ENCODE measurements at regions not wholly inside any gene's neighbourhood (a gene's known extent, or its start where the extent isn't known, plus 50 kb on each side); places are given as distances from the start of the nearest gene placed in this dataset.

- DNase-seq (ENCODE audit: low read depth): no peak
Observed at GRCh38 chr6:146865756-146866379, 267.1 kb downstream of the ADGB start.

DNA sequence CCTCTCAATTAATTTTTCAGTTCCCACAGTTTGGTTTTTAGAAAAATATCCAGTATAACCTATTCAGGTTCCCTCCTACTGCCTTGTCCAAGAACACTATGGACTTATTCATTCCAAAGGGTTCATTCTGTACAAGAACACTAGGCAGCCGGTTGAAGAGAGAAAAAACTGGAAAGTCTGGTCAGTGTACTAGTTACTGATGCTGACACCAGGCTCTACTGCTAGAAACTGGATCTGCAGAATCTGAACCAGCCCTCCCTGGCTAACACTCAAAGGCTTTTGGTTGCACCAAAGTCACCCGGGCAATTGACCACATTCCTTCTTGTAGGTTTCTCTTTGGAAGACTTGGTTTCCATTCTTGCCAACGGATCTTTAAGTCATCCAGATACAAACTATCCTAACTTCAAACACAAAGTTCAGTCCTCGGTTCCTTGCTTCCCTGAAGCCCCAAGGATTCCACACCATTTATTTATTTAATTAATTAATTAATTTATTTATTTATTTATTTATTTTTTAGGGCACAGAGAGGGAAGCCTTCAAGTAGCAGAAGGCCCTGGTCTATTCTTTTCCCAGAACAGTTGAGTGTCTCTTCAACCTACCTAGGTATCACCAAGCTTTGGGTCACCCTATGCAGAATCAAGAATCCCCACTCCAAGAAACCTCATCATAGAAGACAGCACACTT lies 268.1 kb downstream of the ADGB start:
- no peak for DNase-seq (ENCODE audit: low read depth)

- DNase-seq (ENCODE audit: low read depth): no peak
Observed at GRCh38 chr6:146868671-146869209, 270.0 kb downstream of the ADGB start.

DNA sequence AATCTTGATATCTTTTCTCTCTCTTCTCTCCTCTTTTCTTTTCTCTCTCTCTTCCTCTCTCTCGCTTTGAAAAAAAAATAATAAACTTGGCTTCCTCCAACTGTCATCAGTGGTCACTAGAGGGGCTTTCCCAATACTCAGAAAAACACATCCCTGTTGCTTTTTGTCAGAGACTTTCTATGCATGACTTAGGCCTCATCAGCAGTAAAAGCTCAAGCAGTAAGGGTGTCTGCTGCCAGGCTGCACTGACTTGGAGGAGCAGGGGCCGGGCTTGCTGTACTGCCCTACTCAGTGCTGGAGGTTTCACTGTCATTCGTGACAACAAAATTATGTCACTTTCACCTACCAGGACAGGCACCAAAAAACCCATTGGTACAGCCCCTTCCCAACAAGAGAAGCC lies 272.0 kb downstream of the ADGB start:
- no peak for DNase-seq (ENCODE audit: low read depth)

DNA sequence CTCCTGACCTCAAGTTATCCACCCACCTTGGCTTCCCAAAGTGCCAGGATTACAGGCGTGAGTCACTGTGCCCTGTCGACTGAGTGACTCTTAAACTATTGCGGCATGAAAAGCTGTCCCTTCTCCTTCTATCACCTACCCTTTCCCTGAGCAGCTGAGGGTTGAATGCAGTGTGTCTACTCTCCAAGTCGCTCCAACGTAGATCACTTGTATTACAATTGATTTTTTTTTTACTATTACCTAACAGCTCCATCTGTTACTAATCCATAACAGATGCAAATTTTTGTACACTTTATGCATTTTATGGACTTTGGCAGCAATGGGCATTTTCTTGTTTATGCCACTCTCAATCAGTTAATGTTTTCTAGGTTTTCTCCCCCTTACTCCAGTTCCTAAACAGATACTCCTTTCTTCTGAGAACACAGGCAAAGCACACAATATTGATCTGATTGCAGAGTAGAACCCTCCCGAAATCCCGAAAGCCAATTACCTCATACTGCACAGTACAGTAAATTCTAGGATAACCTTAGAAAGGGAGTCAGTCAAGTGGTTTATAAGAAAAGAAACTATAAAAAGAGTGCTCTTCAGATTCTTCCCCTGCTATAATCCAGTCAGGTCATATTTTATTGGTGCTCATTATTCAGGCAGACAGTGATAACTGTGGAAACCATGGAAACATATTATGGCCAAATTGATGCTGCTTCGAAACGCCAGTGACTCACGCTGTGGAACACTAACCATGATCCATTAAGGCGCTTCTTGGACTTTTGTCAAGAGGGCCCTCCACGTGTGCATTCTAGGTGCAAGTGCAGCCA lies 273.0 kb downstream of the ADGB start:
- no peak for DNase-seq (ENCODE audit: low read depth)

DNA sequence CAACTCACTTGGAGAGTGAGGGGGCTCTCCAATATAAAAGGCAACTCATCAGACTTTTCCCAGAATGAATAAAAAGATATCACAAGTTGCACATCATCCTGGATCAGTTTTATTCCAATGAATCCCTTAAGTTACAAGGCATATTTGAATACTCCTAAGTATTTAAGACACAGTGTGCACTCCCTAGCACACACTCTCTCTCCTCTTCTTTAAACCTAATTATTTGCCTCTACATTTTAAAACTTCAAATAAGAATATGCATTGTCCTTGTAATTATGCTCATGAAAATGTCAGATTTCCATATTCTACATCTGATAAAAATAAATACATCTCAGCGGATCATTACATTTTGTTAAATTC lies 273.6 kb downstream of the ADGB start:
- DNase-seq (ENCODE audit: low read depth): no peak

DNA sequence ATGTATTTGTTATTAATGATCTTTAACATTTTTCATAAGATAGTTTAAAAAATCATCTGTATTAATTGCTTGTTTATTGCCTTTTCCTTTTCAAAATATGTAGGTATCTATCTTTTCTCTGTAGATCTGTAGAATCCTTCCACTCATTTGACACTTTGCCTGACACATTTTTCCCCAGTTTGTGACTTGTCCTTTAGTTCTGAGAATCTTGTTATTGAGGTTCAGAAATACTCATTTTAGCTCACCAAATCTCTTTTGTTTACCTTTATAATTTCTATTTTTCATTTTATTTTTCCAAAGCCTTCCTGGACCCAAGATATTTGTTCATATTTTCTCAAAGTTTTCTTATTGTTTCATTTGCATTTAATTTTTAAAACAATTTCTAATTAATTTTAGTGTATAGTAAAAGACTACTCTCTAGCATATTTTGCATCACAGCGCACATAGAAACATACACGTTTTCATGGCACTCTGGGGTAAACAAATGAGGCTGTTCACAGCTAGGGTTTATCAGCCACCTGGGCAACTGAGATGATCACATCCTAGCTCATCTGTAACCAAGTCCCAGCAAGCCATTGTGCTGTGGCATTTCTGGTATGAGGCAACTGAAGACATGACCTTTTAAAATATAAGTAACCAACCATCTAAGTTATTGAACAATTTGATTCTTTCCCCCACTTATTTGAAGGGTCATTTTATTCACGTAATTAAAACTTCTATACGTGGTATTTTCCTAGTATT lies 275.7 kb downstream of the ADGB start:
- DNase-seq (ENCODE audit: low read depth): no peak

DNA sequence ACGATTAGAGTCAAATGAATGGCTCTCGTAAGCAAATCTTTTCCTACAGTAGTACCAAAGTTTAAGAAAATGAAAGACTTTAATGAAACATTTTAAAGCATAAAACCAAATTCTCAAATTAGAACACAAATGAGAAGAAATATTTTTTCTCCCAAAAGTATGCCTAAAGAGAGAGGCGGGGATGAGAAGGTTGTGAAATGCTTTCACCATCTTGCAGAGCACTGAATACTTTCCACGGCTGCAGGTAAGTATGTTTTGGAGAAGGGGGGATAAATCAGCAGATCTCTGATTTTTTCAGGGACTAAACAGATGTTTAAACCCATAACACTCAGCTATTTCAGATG lies 277.1 kb downstream of the ADGB start:
- DNase-seq (ENCODE audit: low read depth): no peak

DNA sequence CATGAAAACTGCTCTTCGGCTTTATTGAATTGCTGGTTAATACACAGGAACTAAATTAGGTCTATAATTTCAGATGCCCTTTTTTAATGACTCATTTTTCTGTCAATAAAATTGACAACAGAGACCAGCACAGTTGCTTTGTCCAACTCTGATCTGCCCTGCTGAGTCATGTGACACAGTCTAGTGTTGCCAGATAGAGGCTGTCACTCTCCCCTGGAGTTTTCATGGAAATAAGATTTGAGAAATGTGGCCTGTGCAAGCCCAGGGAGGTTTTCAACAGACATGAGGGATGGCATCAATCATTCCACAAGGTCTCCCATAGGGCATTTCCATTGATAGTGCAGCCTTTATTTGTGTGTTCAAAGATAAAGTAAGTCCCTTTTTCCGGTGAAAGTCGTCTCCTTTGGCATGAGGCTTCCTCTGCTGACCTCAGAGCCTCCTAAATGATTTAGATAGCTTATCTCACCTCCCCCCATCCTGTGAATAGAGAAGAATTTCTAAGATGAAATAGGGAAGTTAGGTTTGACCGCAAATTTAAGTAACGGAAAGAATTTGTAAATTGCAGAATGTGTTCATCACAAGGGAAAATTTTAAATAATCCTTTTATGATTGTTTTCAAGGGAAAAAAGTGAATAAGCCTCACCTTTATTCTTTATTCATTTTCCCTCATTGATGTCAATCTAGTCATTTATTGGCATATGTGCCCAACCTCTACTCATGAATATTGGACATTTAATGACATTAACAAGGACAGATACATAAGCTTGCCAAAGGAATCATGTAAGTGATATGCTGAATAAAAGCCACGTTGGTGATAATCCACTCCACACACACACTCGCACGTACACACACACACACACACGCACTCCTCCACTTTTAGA lies 277.7 kb downstream of the ADGB start:
- DNase-seq (ENCODE audit: low read depth): no peak

GRCh38 chr6:146878168-146878951 lies 279.6 kb downstream of the ADGB start:
- peak; percentile 31 for DNase-seq (ENCODE audit: low read depth)

DNA sequence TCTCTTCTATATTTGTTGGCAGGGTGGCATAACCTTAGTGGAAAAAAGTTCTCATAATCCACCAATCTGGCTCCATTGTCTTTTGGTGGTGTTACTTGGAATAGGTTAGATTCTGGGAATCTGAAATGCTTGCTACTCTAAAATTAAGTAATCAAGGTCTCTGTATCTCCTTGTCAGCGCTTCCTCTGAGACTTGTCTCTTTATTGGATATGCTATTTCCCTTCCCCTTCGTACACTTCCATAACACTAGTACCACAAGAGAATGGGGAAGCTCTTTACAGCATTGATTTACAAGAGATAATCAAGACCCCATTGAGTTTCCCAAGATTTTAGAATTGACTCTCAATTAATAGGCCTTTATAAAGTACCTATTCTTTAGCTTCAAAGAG lies 280.2 kb downstream of the ADGB start:
- no peak for DNase-seq (ENCODE audit: low read depth)

DNA sequence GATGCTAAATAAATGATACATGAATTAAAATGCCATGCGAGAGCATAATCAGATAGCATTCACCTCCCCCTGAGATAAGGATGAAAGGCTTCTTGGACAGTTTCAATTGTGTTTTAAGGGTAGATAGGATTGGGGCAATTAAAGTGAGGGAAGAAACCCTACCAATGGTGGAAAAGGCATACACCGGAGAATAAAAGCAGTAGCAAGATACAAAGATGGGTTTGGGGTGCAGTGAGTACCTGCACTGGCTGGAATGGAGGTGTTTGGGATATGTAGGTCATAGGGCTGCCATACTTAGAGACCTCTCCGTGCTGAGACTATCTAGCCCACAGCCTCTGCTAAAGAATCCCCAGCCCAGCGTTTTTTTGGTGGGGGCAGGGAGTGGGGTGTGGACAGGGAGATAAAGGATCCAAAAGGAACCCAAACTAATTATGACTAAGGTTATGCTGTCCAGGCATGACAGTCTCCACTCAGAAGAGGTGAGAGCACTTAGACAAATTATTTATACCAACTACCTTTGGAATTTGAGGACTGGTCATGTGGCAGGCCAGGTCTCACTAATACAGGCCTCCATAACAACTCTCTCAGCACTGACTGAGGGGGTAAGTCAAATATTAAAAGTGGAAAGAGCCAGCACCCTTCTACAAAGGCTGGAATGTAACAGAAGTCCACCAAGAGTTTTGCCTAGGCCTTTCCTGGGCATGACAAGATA lies 280.8 kb downstream of the ADGB start:
- DNase-seq (ENCODE audit: low read depth): no peak

- no peak for DNase-seq (ENCODE audit: low read depth)
Observed at GRCh38 chr6:146881228-146882181, 282.7 kb downstream of the ADGB start.

- no peak for DNase-seq (ENCODE audit: low read depth)
Observed at GRCh38 chr6:146883640-146884531, 285.1 kb downstream of the ADGB start.

DNA sequence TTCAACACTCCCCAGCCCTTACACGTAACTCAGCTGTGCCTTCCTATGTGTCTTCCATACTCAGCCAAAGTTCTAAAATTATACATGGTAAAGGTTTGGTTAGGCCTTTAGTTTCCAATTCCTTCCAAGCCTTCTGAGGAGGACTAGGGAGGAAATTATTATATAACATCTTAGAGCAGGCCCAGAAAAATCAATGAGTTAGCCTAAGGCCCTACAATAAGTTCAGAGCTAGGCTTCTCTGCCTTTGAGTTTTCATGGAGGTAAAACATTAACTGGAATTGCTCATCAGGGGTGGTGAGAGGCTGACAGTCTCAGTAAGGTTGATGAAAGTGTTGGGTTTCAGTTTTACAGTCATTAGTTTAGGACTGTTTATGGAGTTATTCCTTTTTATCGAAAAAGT lies 286.0 kb downstream of the ADGB start:
- DNase-seq (ENCODE audit: low read depth): no peak

DNA sequence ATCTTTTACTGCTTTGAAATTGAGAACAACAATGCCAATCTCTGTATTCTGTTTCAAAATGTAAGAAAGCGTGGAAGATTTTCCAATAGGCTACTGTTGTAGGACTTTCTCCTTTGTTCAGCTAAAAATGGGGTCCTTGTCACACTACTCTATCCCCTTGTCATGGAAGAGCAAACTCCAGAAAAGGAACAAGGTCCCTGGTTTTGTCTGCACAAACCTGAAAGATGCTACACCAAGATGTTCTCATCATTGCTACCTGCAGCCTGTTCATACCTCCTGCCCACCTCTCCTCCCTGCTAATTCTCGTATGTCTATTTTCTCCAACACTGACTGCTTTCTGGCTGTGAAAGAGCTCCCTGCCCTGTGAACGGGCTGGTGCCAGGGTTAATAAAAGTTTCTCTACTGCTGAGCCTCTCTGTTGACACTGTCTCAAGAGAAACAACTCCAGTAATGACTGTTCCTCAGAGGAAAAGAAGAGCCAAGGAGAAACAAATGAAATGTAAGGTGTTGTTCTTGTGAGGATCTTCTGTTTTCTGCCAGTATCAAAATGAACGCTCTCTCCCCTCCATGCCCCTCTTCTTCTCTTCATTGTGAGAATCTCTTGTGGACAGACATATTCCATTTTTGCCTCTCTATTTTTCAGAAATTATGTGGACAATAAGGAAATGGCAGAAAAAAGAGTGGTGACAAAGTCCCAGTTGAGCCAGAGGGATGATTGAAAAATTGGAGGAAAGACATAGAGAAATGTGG lies 287.1 kb downstream of the ADGB start:
- DNase-seq (ENCODE audit: low read depth): no peak
